ENCODE measurements at regions not wholly inside any gene's neighbourhood (a gene's known extent, or its start where the extent isn't known, plus 50 kb on each side); places are given as distances from the start of the nearest gene placed in this dataset.

GRCh38 chr1:57843760-57844159 lies 419.9 kb upstream of the DAB1 start:
- ATAC-seq (ENCODE audit: insufficient read depth, low read depth) (no peak), DNase-seq (no peak)
- H3K27me3 ChIP-seq (ENCODE audit: insufficient read depth, low read length, poor library complexity): no peaks in the 10 kb centered on the region
- no peak for TF ChIP-seq EZH2 (IDR thresholded peaks at IDR 0.05; ENCODE audit: borderline replicate concordance, low read depth, low read length, severe bottlenecking)
- no peak for TF ChIP-seq CTCF (IDR thresholded peaks at IDR 0.05; ENCODE audit: borderline replicate concordance, extremely low read depth, low read length, poor library complexity, severe bottlenecking)
- H3K4me1 ChIP-seq (ENCODE audit: insufficient read depth, low read length): no peaks in the 10 kb centered on the region
- no peak overlapping the region for H3K4me3 ChIP-seq (ENCODE audit: low read depth in 1 of 2, low read length in 2 of 2)
- H3K27ac ChIP-seq (ENCODE audit: low read length): no peak overlapping the region
- no peaks in the 10 kb centered on the region for H4K20me1 ChIP-seq (ENCODE audit: insufficient read depth, low read length)
- H3K79me2 ChIP-seq (ENCODE audit: insufficient read depth, low read length): no peaks in the 10 kb centered on the region
- H3K36me3 ChIP-seq (ENCODE audit: insufficient read depth, low read length): no peaks in the 10 kb centered on the region
- H3K9ac ChIP-seq (ENCODE audit: low read depth, low read length): no peak overlapping the region
- peaks cover 13% of the 10 kb centered on the region for H3K9me3 ChIP-seq (ENCODE audit: insufficient read depth, low read length, severe bottlenecking)
- H2AFZ ChIP-seq (ENCODE audit: low read depth, low read length): no peak overlapping the region
- H3K4me2 ChIP-seq (ENCODE audit: insufficient read depth, low read length): no peak overlapping the region

GRCh38 chr1:57839526-57839925 lies 415.7 kb upstream of the DAB1 start:
- Histone ChIP-seq H3K27me3 (ENCODE audit: insufficient read depth, low read length, poor library complexity) (no peaks in the 10 kb centered on the region), H3K9ac (ENCODE audit: low read depth, low read length) (no peak overlapping the region), H3K27ac (ENCODE audit: low read length) (no peak overlapping the region), H3K4me1 (ENCODE audit: insufficient read depth, low read length) (no peaks in the 10 kb centered on the region), H3K79me2 (ENCODE audit: insufficient read depth, low read length) (no peaks in the 10 kb centered on the region), H2AFZ (ENCODE audit: low read depth, low read length) (no peak overlapping the region), H3K9me3 (ENCODE audit: insufficient read depth, low read length, severe bottlenecking) (peaks cover 13% of the 10 kb centered on the region), H3K4me3 (ENCODE audit: low read depth in 1 of 2, low read length in 2 of 2) (no peak overlapping the region), H3K4me2 (ENCODE audit: insufficient read depth, low read length) (no peak overlapping the region), H3K36me3 (ENCODE audit: insufficient read depth, low read length) (no peaks in the 10 kb centered on the region), H4K20me1 (ENCODE audit: insufficient read depth, low read length) (no peaks in the 10 kb centered on the region)
- no peak for DNase-seq
- no peak for ATAC-seq (ENCODE audit: insufficient read depth, low read depth)
- TF ChIP-seq CTCF (IDR thresholded peaks at IDR 0.05; ENCODE audit: borderline replicate concordance, extremely low read depth, low read length, poor library complexity, severe bottlenecking) (no peak), EZH2 (IDR thresholded peaks at IDR 0.05; ENCODE audit: borderline replicate concordance, low read depth, low read length, severe bottlenecking) (no peak)

GRCh38 chr1:57839067-57839466 lies 415.2 kb upstream of the DAB1 start:
- Histone ChIP-seq H3K9ac (ENCODE audit: low read depth, low read length) (no peak overlapping the region), H3K9me3 (ENCODE audit: insufficient read depth, low read length, severe bottlenecking) (peaks cover 13% of the 10 kb centered on the region), H3K4me2 (ENCODE audit: insufficient read depth, low read length) (no peak overlapping the region), H4K20me1 (ENCODE audit: insufficient read depth, low read length) (no peaks in the 10 kb centered on the region), H2AFZ (ENCODE audit: low read depth, low read length) (no peak overlapping the region), H3K27me3 (ENCODE audit: insufficient read depth, low read length, poor library complexity) (no peaks in the 10 kb centered on the region), H3K4me1 (ENCODE audit: insufficient read depth, low read length) (no peaks in the 10 kb centered on the region), H3K27ac (ENCODE audit: low read length) (no peak overlapping the region), H3K79me2 (ENCODE audit: insufficient read depth, low read length) (no peaks in the 10 kb centered on the region), H3K36me3 (ENCODE audit: insufficient read depth, low read length) (no peaks in the 10 kb centered on the region), H3K4me3 (ENCODE audit: low read depth in 1 of 2, low read length in 2 of 2) (no peak overlapping the region)
- DNase-seq (no peak), ATAC-seq (ENCODE audit: insufficient read depth, low read depth) (no peak)
- TF ChIP-seq CTCF (IDR thresholded peaks at IDR 0.05; ENCODE audit: borderline replicate concordance, extremely low read depth, low read length, poor library complexity, severe bottlenecking) (no peak), EZH2 (IDR thresholded peaks at IDR 0.05; ENCODE audit: borderline replicate concordance, low read depth, low read length, severe bottlenecking) (no peak)

GRCh38 chr1:57835620-57836019 lies 411.8 kb upstream of the DAB1 start:
- Histone ChIP-seq H3K4me2 (ENCODE audit: insufficient read depth, low read length) (no peak overlapping the region), H3K27ac (ENCODE audit: low read length) (no peak overlapping the region), H3K36me3 (ENCODE audit: insufficient read depth, low read length) (no peaks in the 10 kb centered on the region), H3K79me2 (ENCODE audit: insufficient read depth, low read length) (no peaks in the 10 kb centered on the region), H3K4me3 (ENCODE audit: low read depth in 1 of 2, low read length in 2 of 2) (no peak overlapping the region), H3K9ac (ENCODE audit: low read depth, low read length) (no peak overlapping the region), H3K9me3 (ENCODE audit: insufficient read depth, low read length, severe bottlenecking) (no peaks in the 10 kb centered on the region), H3K4me1 (ENCODE audit: insufficient read depth, low read length) (no peaks in the 10 kb centered on the region), H4K20me1 (ENCODE audit: insufficient read depth, low read length) (no peaks in the 10 kb centered on the region), H2AFZ (ENCODE audit: low read depth, low read length) (no peak overlapping the region), H3K27me3 (ENCODE audit: insufficient read depth, low read length, poor library complexity) (no peaks in the 10 kb centered on the region)
- TF ChIP-seq EZH2 (IDR thresholded peaks at IDR 0.05; ENCODE audit: borderline replicate concordance, low read depth, low read length, severe bottlenecking): no peak
- TF ChIP-seq CTCF (IDR thresholded peaks at IDR 0.05; ENCODE audit: borderline replicate concordance, extremely low read depth, low read length, poor library complexity, severe bottlenecking): no peak
- DNase-seq (no peak), ATAC-seq (ENCODE audit: insufficient read depth, low read depth) (no peak)

Data from DND-41 (cell line).